Sigmoid colon (tissue), 6 donors: ENCODE measurements at regions not wholly inside any gene's neighbourhood (a gene's known extent, or its start where the extent isn't known, plus 50 kb on each side); places are given as distances from the start of the nearest gene placed in this dataset.
"Not testable (repeated sequence)": the region's sequence is repeated elsewhere in the genome, so short reads cannot be mapped to it uniquely, and the experiment has no call there.

Source experiments
- DNase-seq: peaks from one replicate; pipeline ENCODE4 v3.0.0-alpha.2; 2019
- H3K27ac ChIP-seq, 4 donors: fragments of 200-600 bp; sonication (generic); one replicate each; pipeline ENCODE4 v1.5.1; 2016 to 2019; ENCODE audit warnings: mild to moderate bottlenecking in 1 of 4
- H3K27me3 ChIP-seq, 3 donors: fragments of 200-600 bp; sonication (generic); one replicate each; pipeline ENCODE4 v1.5.1; 2019; ENCODE audit warnings: mild to moderate bottlenecking in 1 of 3
- H3K36me3 ChIP-seq, 4 donors: fragments of 200-600 bp; sonication (generic); one replicate each; pipeline ENCODE4 v1.5.1; 2016 to 2019
- H3K4me1 ChIP-seq, 4 donors: fragments of 200-600 bp; sonication (generic); one replicate each; pipeline ENCODE4 v1.5.1; 2017 to 2019
- H3K4me3 ChIP-seq, 4 donors: fragments of 200-600 bp; sonication (generic); one replicate each; pipeline ENCODE4 v1.5.1; 2017 to 2019; ENCODE audit warnings: mild to moderate bottlenecking in 2 of 4, moderate library complexity in 1 of 4
- H3K9me3 ChIP-seq, 4 donors: fragments of 200-600 bp in 3 of 4; sonication (generic) in 3 of 4; one replicate each; pipeline versions ENCODE4 v1.5.1 to v1.6.1; 2013 to 2019
- EP300 ChIP-seq, 4 donors: sonication (generic); formaldehyde crosslinking; IDR thresholded peaks; one replicate each; pipeline ENCODE4 v1.6.1; 2017; ENCODE audit warnings: antibody characterized with exemption in 4 of 4
- POLR2A ChIP-seq, 2 donors: fragments of 450-650 bp; IDR thresholded peaks; one replicate each; pipeline ENCODE4 v1.6.1; 2016; ENCODE audit warnings: antibody characterized with exemption in 2 of 2, mild to moderate bottlenecking in 2 of 2, moderate library complexity in 2 of 2
- POLR2AphosphoS5 ChIP-seq, 4 donors: sonication (generic); formaldehyde crosslinking; IDR thresholded peaks; one replicate each; pipeline ENCODE4 v1.6.1; 2017; ENCODE audit warnings: antibody characterized with exemption in 4 of 4
- WGBS, 2 donors: extraction: QIAGEN DNeasy Blood & Tissue Kit; methylation state at CpG; one replicate each; pipeline ENCODE4 v1.1.7; 2013; 5-methylcytosine and 5-hydroxymethylcytosine counted together
- intact Hi-C: fragments of 100-400 bp; cut with DNase I; formaldehyde crosslinking; loops from one replicate; pipeline ENCODE4 v1.15.1; 2023
- TF ChIP-seq, protein P1 (sequence below), 4 experiments: fragments of 450-650 bp in 3 of 4; fragments of 200-600 bp in 1 of 4; IDR thresholded peaks; one replicate each; pipeline ENCODE4 v1.5.1; 2016 to 2019; ENCODE audit warnings: antibody characterized with exemption in 4 of 4, mild to moderate bottlenecking in 3 of 4, moderate library complexity in 2 of 4
- donor health status: healthy with polysubstance abuse.
- donor health status: healthy.

DNA sequence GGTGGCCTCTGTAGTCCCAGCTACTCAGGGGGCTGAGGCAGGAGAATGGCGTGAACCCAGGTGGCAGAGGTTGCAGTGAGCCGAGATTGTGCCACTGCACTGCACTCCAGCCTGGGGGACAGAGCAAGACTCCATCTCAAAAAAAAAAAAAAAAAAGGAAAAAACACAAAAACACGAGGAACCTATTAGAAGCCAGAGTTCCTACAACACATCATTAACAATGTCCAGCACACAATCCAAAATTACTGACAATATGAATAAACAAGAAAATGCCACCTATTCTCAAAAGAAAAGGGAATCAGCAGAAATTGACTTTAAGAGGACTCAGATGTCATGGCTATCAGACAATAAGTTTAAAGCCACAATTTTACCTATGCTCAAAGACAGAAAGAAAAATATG lies 57.3 kb upstream of the HS3ST3A1 start:
- H3K27me3 ChIP-seq, H3K36me3 ChIP-seq, intact Hi-C loops, H3K9me3 ChIP-seq, H3K27ac ChIP-seq, H3K4me3 ChIP-seq, H3K4me1 ChIP-seq, DNase-seq: not testable (repeated sequence)
- WGBS, 2 donors, result 92% methylated on average over 3 of the region's 3 CpGs

DNA sequence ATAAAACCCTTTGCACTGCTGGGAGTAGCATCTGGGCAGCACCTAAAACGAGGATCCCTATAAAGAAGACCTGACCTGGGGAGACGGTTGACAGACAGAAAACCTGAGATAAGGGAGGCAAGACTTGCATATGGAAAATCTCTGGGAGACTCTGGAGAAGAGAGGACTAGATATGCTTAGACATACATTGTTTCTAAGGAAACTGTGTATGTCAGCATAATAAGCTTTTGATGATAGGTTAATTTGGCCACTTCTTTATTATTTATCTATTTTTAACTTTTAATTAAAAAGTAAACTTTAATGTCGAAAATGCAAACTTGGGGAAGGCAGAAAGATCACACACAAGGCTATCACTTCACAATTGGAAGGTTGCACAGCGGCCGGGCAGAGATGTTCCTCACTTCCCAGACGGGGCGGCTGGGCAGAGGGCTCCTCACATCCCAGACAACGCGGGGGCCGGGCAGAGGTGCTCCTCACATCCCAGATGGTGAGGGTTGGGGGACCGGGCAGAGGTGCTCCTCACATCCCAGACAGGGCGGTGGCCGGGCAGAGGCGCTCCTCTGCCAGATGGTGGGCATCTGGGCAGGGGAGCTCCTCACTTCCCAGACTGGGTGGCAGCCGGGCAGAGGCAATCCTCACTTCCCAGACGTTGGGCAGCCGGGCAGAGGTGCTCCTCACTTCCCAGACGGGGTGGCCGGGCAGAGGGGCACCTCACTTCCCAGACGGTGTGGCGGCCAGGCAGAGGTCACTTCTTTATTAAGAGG lies 64.3 kb upstream of the HS3ST3A1 start:
- intact Hi-C loops, result no loop called here
- no peaks in the 10 kb centered on the region for H3K36me3 ChIP-seq
- no peaks in the 10 kb centered on the region for H3K4me1 ChIP-seq
- no peaks in the 10 kb centered on the region for H3K27me3 ChIP-seq
- no peak overlapping the region for H3K4me3 ChIP-seq
- no peak for DNase-seq
- H3K27ac ChIP-seq, result no peak overlapping the region
- 91 to 93% methylated on average over 21 of the region's 21 CpGs for WGBS, 2 donors
- H3K9me3 ChIP-seq, result peaks cover 0 to 10% (median 2%) of the 10 kb centered on the region in 4 donors
- TF ChIP-seq, protein P1, sequence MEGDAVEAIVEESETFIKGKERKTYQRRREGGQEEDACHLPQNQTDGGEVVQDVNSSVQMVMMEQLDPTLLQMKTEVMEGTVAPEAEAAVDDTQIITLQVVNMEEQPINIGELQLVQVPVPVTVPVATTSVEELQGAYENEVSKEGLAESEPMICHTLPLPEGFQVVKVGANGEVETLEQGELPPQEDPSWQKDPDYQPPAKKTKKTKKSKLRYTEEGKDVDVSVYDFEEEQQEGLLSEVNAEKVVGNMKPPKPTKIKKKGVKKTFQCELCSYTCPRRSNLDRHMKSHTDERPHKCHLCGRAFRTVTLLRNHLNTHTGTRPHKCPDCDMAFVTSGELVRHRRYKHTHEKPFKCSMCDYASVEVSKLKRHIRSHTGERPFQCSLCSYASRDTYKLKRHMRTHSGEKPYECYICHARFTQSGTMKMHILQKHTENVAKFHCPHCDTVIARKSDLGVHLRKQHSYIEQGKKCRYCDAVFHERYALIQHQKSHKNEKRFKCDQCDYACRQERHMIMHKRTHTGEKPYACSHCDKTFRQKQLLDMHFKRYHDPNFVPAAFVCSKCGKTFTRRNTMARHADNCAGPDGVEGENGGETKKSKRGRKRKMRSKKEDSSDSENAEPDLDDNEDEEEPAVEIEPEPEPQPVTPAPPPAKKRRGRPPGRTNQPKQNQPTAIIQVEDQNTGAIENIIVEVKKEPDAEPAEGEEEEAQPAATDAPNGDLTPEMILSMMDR (IDR thresholded peaks at IDR 0.05), result no peak
- TF ChIP-seq EP300 (IDR thresholded peaks at IDR 0.05), result no peak
- no peak for TF ChIP-seq POLR2AphosphoS5 (IDR thresholded peaks at IDR 0.05)
- TF ChIP-seq POLR2A (IDR thresholded peaks at IDR 0.05), result no peak

DNA sequence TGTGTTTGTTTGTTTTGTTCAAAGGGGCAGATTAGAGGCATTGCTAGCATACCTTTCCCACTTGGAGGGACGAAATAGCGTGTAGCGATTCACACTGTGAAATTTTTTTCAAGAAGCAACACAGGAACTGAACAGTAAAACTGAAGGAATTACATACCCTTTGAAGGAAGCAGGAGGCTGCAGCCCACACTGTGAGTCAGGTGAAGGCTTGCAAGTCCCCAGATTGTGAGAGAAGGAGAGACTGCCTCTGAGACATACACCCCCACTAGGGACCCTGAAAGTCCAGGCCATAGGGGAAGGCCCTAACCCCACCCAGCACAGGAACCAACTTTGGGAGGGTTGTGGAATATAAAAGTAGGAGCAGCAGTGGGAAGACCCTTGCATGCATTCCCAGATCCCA lies 69.6 kb upstream of the HS3ST3A1 start:
- no peak overlapping the region for H3K27ac ChIP-seq
- TF ChIP-seq EP300 (IDR thresholded peaks at IDR 0.05) (no peak), POLR2A (IDR thresholded peaks at IDR 0.05) (no peak), POLR2AphosphoS5 (IDR thresholded peaks at IDR 0.05) (no peak)
- TF ChIP-seq, protein P1 (IDR thresholded peaks at IDR 0.05), result no peak
- H3K9me3 ChIP-seq, result peaks cover 0 to 10% (median 2%) of the 10 kb centered on the region in 4 donors
- WGBS, 2 donors, result 58 to 77% methylated on average over 3 of the region's 3 CpGs
- intact Hi-C loops, result no loop called here
- no peaks in the 10 kb centered on the region for H3K36me3 ChIP-seq
- H3K4me1 ChIP-seq, result no peaks in the 10 kb centered on the region
- H3K27me3 ChIP-seq, result no peaks in the 10 kb centered on the region
- no peak for DNase-seq
- no peak overlapping the region for H3K4me3 ChIP-seq

DNA sequence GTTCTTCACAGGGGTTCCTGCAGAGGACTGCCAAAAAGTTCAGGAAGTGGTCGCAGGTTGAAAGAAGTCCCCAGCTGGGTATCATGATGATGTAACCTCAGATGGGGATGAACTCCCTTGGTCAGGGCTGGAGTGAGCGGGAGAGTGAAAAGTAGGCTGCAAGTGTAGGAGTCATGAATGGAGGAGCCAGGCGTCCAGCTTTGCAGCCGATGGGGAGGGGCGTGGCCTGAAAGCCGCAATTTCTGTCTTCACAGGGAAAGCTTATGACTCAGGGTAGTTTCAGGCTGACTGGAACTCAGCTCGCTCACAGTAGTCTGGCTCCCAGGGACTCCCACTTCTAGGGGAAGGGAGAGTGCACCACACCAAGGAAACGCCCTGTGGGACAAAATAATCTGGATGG lies 70.0 kb upstream of the HS3ST3A1 start:
- H3K27me3 ChIP-seq, result no peaks in the 10 kb centered on the region
- intact Hi-C loops, result no loop called here
- 77 to 81% methylated on average over 8 of the region's 8 CpGs for WGBS, 2 donors
- TF ChIP-seq POLR2AphosphoS5 (IDR thresholded peaks at IDR 0.05), result no peak
- no peak for TF ChIP-seq POLR2A (IDR thresholded peaks at IDR 0.05)
- TF ChIP-seq, protein P1 (IDR thresholded peaks at IDR 0.05), result no peak
- no peaks in the 10 kb centered on the region for H3K36me3 ChIP-seq
- peaks cover 0 to 10% (median 2%) of the 10 kb centered on the region in 4 donors for H3K9me3 ChIP-seq
- DNase-seq, result no peak
- H3K27ac ChIP-seq, result no peak overlapping the region
- no peak overlapping the region for H3K4me3 ChIP-seq
- H3K4me1 ChIP-seq, result no peaks in the 10 kb centered on the region

DNA sequence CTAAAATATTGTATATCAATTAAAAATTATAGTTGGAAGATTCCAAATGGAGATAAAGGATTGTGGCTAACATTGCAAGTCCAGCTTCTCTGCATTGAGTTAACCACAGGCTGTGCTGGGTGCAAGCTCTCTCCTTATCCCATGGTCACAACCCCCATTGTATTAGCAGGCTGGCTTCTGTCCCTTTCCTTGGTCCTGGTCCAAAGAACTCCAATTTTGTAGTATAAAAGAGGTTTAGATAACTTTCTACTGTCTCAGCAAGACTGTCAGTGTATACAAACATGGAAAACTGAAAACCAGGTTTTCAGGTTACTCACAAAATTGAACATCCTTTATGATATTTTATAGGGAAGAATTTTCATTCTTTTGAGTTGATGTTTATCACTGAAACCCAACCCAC lies 76.6 kb upstream of the HS3ST3A1 start:
- Histone ChIP-seq H3K4me1 (no peaks in the 10 kb centered on the region), H3K27me3 (no peaks in the 10 kb centered on the region), H3K36me3 (no peaks in the 10 kb centered on the region), H3K27ac (no peak overlapping the region), H3K9me3 (no peaks in the 10 kb centered on the region), H3K4me3 (no peak overlapping the region)
- DNase-seq, result no peak
- intact Hi-C loops, result no loop called here
- TF ChIP-seq EP300 (IDR thresholded peaks at IDR 0.05), result no peak
- no peak for TF ChIP-seq POLR2A (IDR thresholded peaks at IDR 0.05)
- TF ChIP-seq, protein P1 (IDR thresholded peaks at IDR 0.05), result no peak
- TF ChIP-seq POLR2AphosphoS5 (IDR thresholded peaks at IDR 0.05), result no peak
